Cardiac muscle cell (in vitro differentiated cells and primary cell): ENCODE measurements at regions not wholly inside any gene's neighbourhood (a gene's known extent, or its start where the extent isn't known, plus 50 kb on each side); places are given as distances from the start of the nearest gene placed in this dataset.
"Not testable (repeated sequence)": the region's sequence is repeated elsewhere in the genome, so short reads cannot be mapped to it uniquely, and the experiment has no call there.

Experiments
- DNase-seq, 2 donors: peaks; one replicate each; pipeline versions ENCODE4 v3.0.0 to v3.0.0-alpha.2; 2010 to 2017; ENCODE audit warnings: low read depth in 1 of 2, low spot score in 1 of 2
- H3K27ac ChIP-seq: fragments of 200-600 bp; sonication (generic); 2 replicates; pipeline ENCODE4 v1.5.1; 2016
- H3K27me3 ChIP-seq: fragments of 200-600 bp; sonication (generic); 2 replicates; pipeline ENCODE4 v1.6.0; 2016; ENCODE audit warnings: control low read depth
- H3K36me3 ChIP-seq: fragments of 200-600 bp; sonication (generic); 2 replicates; pipeline ENCODE4 v1.5.1; 2016; ENCODE audit warnings: control low read depth
- H3K4me1 ChIP-seq: fragments of 200-600 bp; sonication (generic); 2 replicates; pipeline ENCODE4 v1.8.1; 2017; ENCODE audit warnings: low read depth, mild to moderate bottlenecking, mixed run types
- H3K4me3 ChIP-seq: fragments of 200-600 bp; sonication (generic); 2 replicates; pipeline ENCODE4 v1.5.1; 2016; ENCODE audit warnings: mild to moderate bottlenecking
- H3K9me3 ChIP-seq: fragments of 200-600 bp; sonication (generic); 2 replicates; pipeline ENCODE4 v1.5.1; 2017; ENCODE audit warnings: low read depth, mild to moderate bottlenecking, control low read depth
- TF ChIP-seq, protein P1 (sequence below): IDR thresholded peaks from 2 replicates; pipeline ENCODE4 v1.5.1; 2012; ENCODE audit warnings: low read depth, mild to moderate bottlenecking, low read length

DNA sequence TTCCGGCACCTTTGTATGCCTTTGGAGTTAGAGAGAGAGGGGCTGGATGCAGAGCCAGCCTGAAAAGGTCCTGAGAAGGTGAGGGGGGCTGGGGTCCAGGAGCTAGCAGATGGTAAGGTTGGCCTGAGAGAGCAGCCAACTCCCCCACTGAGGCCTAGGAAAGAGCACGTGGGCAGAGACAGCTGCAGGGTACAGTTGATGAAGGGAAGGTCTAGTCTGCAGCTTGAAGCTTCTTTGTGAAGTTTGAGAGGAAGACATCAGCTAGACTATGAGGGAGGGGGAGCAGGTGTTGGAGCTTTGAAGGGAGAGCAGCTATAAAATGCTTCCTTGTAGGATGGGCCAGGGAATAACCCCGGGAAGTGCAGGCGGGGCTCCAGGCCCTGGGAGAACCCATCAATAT lies 289.3 kb upstream of the AMIGO2 start:
- Histone ChIP-seq H3K27me3 (no peaks in the 10 kb centered on the region), H3K27ac (no peak overlapping the region), H3K4me3 (no peak overlapping the region), H3K36me3 (no peaks in the 10 kb centered on the region), H3K9me3 (no peaks in the 10 kb centered on the region), H3K4me1 (no peaks in the 10 kb centered on the region)
- TF ChIP-seq, protein P1, sequence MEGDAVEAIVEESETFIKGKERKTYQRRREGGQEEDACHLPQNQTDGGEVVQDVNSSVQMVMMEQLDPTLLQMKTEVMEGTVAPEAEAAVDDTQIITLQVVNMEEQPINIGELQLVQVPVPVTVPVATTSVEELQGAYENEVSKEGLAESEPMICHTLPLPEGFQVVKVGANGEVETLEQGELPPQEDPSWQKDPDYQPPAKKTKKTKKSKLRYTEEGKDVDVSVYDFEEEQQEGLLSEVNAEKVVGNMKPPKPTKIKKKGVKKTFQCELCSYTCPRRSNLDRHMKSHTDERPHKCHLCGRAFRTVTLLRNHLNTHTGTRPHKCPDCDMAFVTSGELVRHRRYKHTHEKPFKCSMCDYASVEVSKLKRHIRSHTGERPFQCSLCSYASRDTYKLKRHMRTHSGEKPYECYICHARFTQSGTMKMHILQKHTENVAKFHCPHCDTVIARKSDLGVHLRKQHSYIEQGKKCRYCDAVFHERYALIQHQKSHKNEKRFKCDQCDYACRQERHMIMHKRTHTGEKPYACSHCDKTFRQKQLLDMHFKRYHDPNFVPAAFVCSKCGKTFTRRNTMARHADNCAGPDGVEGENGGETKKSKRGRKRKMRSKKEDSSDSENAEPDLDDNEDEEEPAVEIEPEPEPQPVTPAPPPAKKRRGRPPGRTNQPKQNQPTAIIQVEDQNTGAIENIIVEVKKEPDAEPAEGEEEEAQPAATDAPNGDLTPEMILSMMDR: no peak
- no peak for DNase-seq

DNA sequence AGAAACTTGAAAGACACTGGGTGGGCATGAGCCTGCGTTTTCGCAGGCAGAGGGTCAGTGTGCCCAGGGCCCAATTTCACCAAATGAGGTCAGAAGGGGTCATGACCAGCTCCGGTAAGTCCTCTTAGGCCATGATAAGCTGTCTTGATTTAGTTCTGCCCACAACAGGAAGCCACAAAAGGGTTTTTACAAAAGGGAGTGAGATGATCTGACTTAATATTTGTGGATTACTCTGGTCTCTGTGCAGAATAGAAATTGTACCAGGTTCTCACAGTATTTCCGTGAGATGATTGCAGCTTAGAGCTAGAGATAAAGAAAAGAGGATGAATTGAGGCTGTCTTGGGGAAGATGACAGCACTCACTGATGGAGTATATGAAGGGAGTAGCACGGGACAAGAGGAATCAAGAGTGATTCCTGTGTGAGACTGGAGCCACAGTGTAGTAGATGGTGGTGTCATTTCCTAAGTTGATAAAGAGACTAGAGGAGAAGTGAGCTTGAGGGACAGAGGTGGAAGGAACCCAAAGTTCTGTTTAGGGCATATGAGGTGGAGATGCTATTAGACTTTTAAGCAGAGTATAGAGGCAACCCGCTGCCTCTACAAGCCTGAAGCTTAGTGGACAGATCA lies 288.3 kb upstream of the AMIGO2 start:
- Histone ChIP-seq H3K4me1 (no peaks in the 10 kb centered on the region), H3K36me3 (no peaks in the 10 kb centered on the region), H3K27me3 (no peaks in the 10 kb centered on the region), H3K4me3 (no peak overlapping the region), H3K27ac (no peak overlapping the region), H3K9me3 (no peaks in the 10 kb centered on the region)
- DNase-seq: no peak
- TF ChIP-seq, protein P1: no peak

DNA sequence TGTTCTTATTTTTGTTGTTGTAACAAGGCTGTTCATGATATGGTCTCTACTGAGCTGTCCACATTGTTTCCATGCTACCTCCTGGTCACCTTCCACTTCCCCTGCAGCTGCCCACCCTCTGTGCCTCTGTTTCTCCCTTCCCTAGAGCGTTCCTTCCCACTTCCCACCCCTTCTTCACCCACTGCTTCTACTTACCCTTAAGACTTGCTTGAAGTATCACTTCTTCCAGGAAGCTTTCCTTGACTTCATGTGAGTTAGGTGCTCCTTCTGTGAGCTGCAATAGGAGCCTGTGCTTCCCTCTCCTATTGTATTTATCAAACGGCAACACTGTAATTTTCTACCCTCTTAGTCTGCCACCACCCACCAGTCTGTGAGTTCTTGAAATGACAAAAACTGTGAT lies 286.8 kb upstream of the AMIGO2 start:
- Histone ChIP-seq H3K9me3 (no peaks in the 10 kb centered on the region), H3K4me1 (no peaks in the 10 kb centered on the region), H3K27me3 (no peaks in the 10 kb centered on the region), H3K27ac (no peak overlapping the region), H3K4me3 (no peak overlapping the region), H3K36me3 (no peaks in the 10 kb centered on the region)
- TF ChIP-seq, protein P1: no peak
- no peak for DNase-seq

DNA sequence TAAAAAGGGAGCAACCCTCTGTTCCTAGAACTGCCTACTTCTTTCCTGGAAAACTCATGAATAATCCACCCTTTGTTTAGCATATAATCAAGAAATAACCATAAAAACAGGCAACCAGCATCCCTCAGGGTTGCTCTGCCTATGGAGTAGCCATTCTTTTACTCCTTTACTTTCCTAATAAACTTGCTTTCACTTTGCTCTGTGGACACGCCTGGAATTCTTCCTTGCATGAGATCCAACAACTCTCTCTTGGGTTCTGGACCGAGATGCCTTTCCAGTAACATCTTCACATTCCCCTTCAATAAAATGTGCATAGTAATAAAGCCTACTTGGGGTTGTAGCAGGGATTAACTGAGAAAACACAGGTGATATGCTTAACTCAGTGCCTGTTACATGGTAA lies 286.4 kb upstream of the AMIGO2 start:
- Histone ChIP-seq H3K27me3 (no peaks in the 10 kb centered on the region), H3K36me3 (no peaks in the 10 kb centered on the region), H3K4me1 (no peaks in the 10 kb centered on the region), H3K27ac (no peak overlapping the region), H3K9me3 (no peaks in the 10 kb centered on the region), H3K4me3 (no peak overlapping the region)
- TF ChIP-seq, protein P1: no peak
- no peak for DNase-seq

DNA sequence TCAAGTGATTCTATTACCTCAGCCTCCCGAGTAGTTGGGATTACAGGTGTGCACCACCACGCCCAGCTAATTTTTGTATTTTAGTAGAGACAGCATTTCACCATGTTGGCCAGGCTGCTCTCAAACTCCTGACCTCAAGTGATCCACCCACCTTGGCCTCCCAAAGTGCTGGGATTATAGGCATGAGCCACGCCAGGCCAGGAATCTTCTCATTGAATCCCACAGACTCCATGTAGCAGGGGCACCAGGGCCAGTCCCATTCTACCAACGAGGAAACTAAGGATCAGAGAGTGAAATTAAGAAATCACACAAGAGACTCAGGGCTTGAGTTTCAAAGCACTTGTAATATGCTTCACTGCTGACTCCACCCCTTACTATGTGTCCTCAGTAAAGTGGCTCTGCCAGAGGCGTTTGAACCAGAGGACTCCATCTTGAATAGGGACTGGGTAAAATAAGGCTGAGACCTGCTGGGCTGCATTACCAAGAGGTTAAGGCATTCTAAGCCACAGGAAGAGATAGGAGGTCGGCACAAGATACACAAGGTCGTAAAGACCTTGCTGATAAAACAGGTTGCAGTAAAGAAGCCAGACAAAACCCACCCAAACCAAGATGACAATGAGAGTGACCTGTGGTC lies 285.8 kb upstream of the AMIGO2 start:
- not testable (repeated sequence) for H3K36me3 ChIP-seq, H3K4me1 ChIP-seq, DNase-seq, H3K27me3 ChIP-seq, H3K9me3 ChIP-seq, H3K27ac ChIP-seq, H3K4me3 ChIP-seq

DNA sequence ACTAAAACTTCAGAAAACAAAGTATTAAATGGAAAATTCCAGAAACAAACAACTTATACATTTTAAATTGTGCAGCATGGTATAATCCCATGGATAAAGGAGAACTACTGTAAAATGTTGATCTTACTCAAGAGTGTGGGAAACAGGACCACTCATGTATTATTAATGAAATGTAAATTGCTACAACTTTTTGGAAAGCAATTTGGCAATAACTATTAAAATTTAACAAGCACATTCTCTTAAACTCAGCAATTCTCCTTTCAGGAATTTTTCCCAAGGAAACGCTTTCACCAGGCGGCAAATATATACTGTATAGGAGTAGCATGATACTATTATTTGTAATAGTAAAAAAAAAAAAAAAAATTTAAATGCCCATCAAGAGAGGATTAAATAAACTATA lies 284.5 kb upstream of the AMIGO2 start:
- TF ChIP-seq, protein P1: no peak
- Histone ChIP-seq H3K36me3 (no peaks in the 10 kb centered on the region), H3K27ac (no peak overlapping the region), H3K4me1 (no peaks in the 10 kb centered on the region), H3K27me3 (no peaks in the 10 kb centered on the region), H3K4me3 (no peak overlapping the region), H3K9me3 (no peaks in the 10 kb centered on the region)
- no peak for DNase-seq
